Motor neuron (in vitro differentiated cells): ENCODE measurements at regions not wholly inside any gene's neighbourhood (a gene's known extent, or its start where the extent isn't known, plus 50 kb on each side); places are given as distances from the start of the nearest gene placed in this dataset.
A peak's percentile ranks its signal among the peaks of the same experiment; 100 is the strongest.
"Not testable (repeated sequence)": the region's sequence is repeated elsewhere in the genome, so short reads cannot be mapped to it uniquely, and the experiment has no call there.

Experiments
- ATAC-seq, 8 experiments: fragments of 200-7000 bp; cut with Tn5 transposase; replicated peaks in 6 of 8; 2 replicates each; pipeline ENCODE4 v1.8.0; 2021; ENCODE audit warnings: mild to moderate bottlenecking in 8 of 8, moderate library complexity in 8 of 8
- H3K27ac ChIP-seq, 2 donors: fragments of 250-450 bp; sonication (Bioruptor Pico); 2 replicates each; pipeline ENCODE4 v1.9.0; 2021; ENCODE audit warnings: antibody characterized with exemption in 2 of 2, mild to moderate bottlenecking in 2 of 2, moderate library complexity in 1 of 2
- H3K4me1 ChIP-seq, 2 donors: fragments of 250-450 bp; sonication (Bioruptor Pico); replicated peaks in 1 of 2; 2 replicates each; pipeline ENCODE4 v1.6.1; 2021; ENCODE audit warnings: antibody characterized with exemption in 2 of 2, mild to moderate bottlenecking in 2 of 2, moderate library complexity in 1 of 2
- H3K4me3 ChIP-seq, 5 donors: fragments of 250-450 bp; sonication (Bioruptor Pico); 2 replicates each; pipeline ENCODE4 v1.9.0; 2021; ENCODE audit warnings: antibody characterized with exemption in 5 of 5, mild to moderate bottlenecking in 5 of 5, moderate library complexity in 4 of 5
- WGBS, 10 experiments: fragments of 450-650 bp; shearing (Covaris generic); methylation state at CpG; one replicate each; pipeline ENCODE4 v1.0.0; 2022; 5-methylcytosine and 5-hydroxymethylcytosine counted together
- in situ Hi-C, 9 experiments: fragments of 400-800 bp; cut with MboI; loops; one replicate each; pipeline ENCODE4 v1.15.0; 2021; ENCODE audit warnings: low sequenced_read_pairs in 9 of 9, low pct_unique_long_range_greater_than_20kb in 2 of 9; ENCODE audit not compliant: unreplicated experiment in 9 of 9

- H3K4me3 ChIP-seq: no peak overlapping the region
- 0 to 72% (median 62%) methylated on average over 1 to 2 of the region's 2 CpGs; no CpG with 5 or more reads in 1 of the 10 experiments for WGBS, 10 experiments
- H3K4me1 ChIP-seq: no peaks in the 10 kb centered on the region
- H3K27ac ChIP-seq: no peak overlapping the region
- in situ Hi-C loops: no loop called here
- ATAC-seq: no peak
Observed at GRCh38 chr5:15304066-15304731, 195.8 kb upstream of the FBXL7 start.

- Histone ChIP-seq H3K27ac (no peak overlapping the region), H3K4me3 (no peak overlapping the region), H3K4me1 (no peaks in the 10 kb centered on the region)
- WGBS, 10 experiments: 40 to 100% (median 92%) methylated on average over 1 to 3 of the region's 5 CpGs; no CpG with 5 or more reads in 1 of the 10 experiments
- no peak for ATAC-seq
- in situ Hi-C loops: no loop called here
Observed at GRCh38 chr5:15300141-15300540, 199.8 kb upstream of the FBXL7 start.

- no peak for ATAC-seq
- Histone ChIP-seq H3K4me1 (no peaks in the 10 kb centered on the region), H3K4me3 (no peak overlapping the region), H3K27ac (no peak overlapping the region)
- WGBS, 10 experiments: 66 to 100% (median 87%) methylated on average over 1 to 6 of the region's 6 CpGs; no CpG with 5 or more reads in 2 of the 10 experiments
- in situ Hi-C loops: no loop called here
Observed at GRCh38 chr5:15290953-15291352, 209.0 kb upstream of the FBXL7 start.

GRCh38 chr5:15286650-15287049 lies 213.3 kb upstream of the FBXL7 start:
- H3K4me1 ChIP-seq: no peaks in the 10 kb centered on the region
- in situ Hi-C loops: no loop called here
- no peak overlapping the region for H3K27ac ChIP-seq
- peak in 4 of 8 experiments; percentile 20 to 70 (median 50) for ATAC-seq
- 0 to 29% (median 11%) methylated on average over 1 of the region's 1 CpG; no CpG with 5 or more reads in 3 of the 10 experiments for WGBS, 10 experiments
- no peak overlapping the region for H3K4me3 ChIP-seq

GRCh38 chr5:15285901-15286583 lies 213.9 kb upstream of the FBXL7 start:
- Histone ChIP-seq H3K27ac (no peak overlapping the region), H3K4me1 (no peaks in the 10 kb centered on the region), H3K4me3 (no peak overlapping the region)
- WGBS, 10 experiments: 0 to 90% (median 46%) methylated on average over 1 to 5 of the region's 5 CpGs; no CpG with 5 or more reads in 2 of the 10 experiments
- ATAC-seq: peak in 4 of 8 experiments; percentile 33 to 73 (median 52)
- in situ Hi-C loops: no loop called here

- in situ Hi-C loops: no loop called here
- H3K4me1 ChIP-seq: no peaks in the 10 kb centered on the region
- no peak for ATAC-seq
- no peak overlapping the region for H3K4me3 ChIP-seq
- no peak overlapping the region for H3K27ac ChIP-seq
Observed at GRCh38 chr5:15284706-15285105, 215.3 kb upstream of the FBXL7 start.

- H3K4me1 ChIP-seq: no peaks in the 10 kb centered on the region
- peak in 3 of 8 experiments; percentile 38 to 55 (median 39) for ATAC-seq
- H3K4me3 ChIP-seq: no peak overlapping the region
- H3K27ac ChIP-seq: no peak overlapping the region
- WGBS, 10 experiments: 43 to 86% (median 59%) methylated on average over 1 to 2 of the region's 2 CpGs; no CpG with 5 or more reads in 4 of the 10 experiments
- in situ Hi-C loops: no loop called here
Observed at GRCh38 chr5:15283076-15283475, 216.9 kb upstream of the FBXL7 start.

- no peaks in the 10 kb centered on the region for H3K4me1 ChIP-seq
- no peak for ATAC-seq
- WGBS, 10 experiments: 18 to 80% (median 60%) methylated on average over 1 to 2 of the region's 2 CpGs; no CpG with 5 or more reads in 2 of the 10 experiments
- no peak overlapping the region for H3K4me3 ChIP-seq
- H3K27ac ChIP-seq: no peak overlapping the region
- in situ Hi-C loops: no loop called here
Observed at GRCh38 chr5:15282611-15283010, 217.4 kb upstream of the FBXL7 start.

GRCh38 chr5:15271596-15271995 lies 228.4 kb upstream of the FBXL7 start:
- H3K4me1 ChIP-seq, ATAC-seq, in situ Hi-C loops, H3K4me3 ChIP-seq, H3K27ac ChIP-seq: not testable (repeated sequence)
- 65% methylated on average over 5 of the region's 9 CpGs; no CpG with 5 or more reads in 9 of the 10 experiments for WGBS, 10 experiments

- Histone ChIP-seq H3K27ac (no peak overlapping the region), H3K4me1 (no peaks in the 10 kb centered on the region), H3K4me3 (no peak overlapping the region)
- WGBS, 10 experiments: 0 to 91% (median 40%) methylated on average over 1 to 2 of the region's 2 CpGs; no CpG with 5 or more reads in 2 of the 10 experiments
- no peak for ATAC-seq
- in situ Hi-C loops: no loop called here
Observed at GRCh38 chr5:15267966-15268365, 232.0 kb upstream of the FBXL7 start.

GRCh38 chr5:15266841-15267240 lies 233.1 kb upstream of the FBXL7 start:
- in situ Hi-C loops: no loop called here
- no peak overlapping the region for H3K27ac ChIP-seq
- WGBS, 10 experiments: 20 to 80% methylated on average over 1 of the region's 1 CpG; no CpG with 5 or more reads in 8 of the 10 experiments
- no peak overlapping the region for H3K4me3 ChIP-seq
- no peak for ATAC-seq
- no peaks in the 10 kb centered on the region for H3K4me1 ChIP-seq

GRCh38 chr5:15266229-15266628 lies 233.8 kb upstream of the FBXL7 start:
- no peak overlapping the region for H3K27ac ChIP-seq
- no peaks in the 10 kb centered on the region for H3K4me1 ChIP-seq
- WGBS, 10 experiments: 0 to 100% (median 73%) methylated on average over 1 of the region's 1 CpG; no CpG with 5 or more reads in 2 of the 10 experiments
- in situ Hi-C loops: no loop called here
- ATAC-seq: no peak
- no peak overlapping the region for H3K4me3 ChIP-seq

- 71 to 100% (median 83%) methylated on average over 1 of the region's 1 CpG; no CpG with 5 or more reads in 6 of the 10 experiments for WGBS, 10 experiments
- Histone ChIP-seq H3K4me1 (peaks cover 3 to 8% of the 10 kb centered on the region in 2 donors), H3K27ac (no peak overlapping the region), H3K4me3 (no peak overlapping the region)
- ATAC-seq: no peak
- in situ Hi-C loops: no loop called here
Observed at GRCh38 chr5:15263942-15264341, 236.0 kb upstream of the FBXL7 start.
